Mesenteric fat pad (tissue), 1 donor: ENCODE measurements at regions not wholly inside any gene's neighbourhood (a gene's known extent, or its start where the extent isn't known, plus 50 kb on each side); places are given as distances from the start of the nearest gene placed in this dataset.
"Not testable (repeated sequence)": the region's sequence is repeated elsewhere in the genome, so short reads cannot be mapped to it uniquely, and the experiment has no call there.

Experiments used
- DNase-seq: peaks from one replicate; pipeline ENCODE4 v3.0.0-alpha.2; 2020; ENCODE audit warnings: low spot score
- donor health status: DM: yes; HTN: yes; CAD: no.

DNA sequence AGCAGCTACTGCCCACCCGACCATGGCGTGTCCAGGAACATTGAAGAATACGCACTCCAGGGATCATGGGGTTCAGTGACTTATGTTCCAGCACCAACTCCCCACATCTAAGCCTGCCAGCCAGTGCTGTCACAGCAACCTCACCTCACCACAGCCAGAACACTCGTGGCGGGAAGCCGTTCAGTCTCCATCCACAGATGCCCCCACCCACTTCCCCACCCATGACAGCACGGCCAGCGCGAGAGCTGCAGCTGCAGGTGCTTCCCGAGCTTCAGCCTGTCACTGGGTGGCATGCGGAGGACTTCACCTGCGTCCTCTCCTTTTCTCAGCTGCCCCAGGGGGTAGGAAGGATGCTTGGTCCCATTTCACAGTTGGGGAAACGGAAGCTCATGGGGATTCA, 50.3 kb downstream of the RBFOX3 start:
- no peak for DNase-seq

DNA sequence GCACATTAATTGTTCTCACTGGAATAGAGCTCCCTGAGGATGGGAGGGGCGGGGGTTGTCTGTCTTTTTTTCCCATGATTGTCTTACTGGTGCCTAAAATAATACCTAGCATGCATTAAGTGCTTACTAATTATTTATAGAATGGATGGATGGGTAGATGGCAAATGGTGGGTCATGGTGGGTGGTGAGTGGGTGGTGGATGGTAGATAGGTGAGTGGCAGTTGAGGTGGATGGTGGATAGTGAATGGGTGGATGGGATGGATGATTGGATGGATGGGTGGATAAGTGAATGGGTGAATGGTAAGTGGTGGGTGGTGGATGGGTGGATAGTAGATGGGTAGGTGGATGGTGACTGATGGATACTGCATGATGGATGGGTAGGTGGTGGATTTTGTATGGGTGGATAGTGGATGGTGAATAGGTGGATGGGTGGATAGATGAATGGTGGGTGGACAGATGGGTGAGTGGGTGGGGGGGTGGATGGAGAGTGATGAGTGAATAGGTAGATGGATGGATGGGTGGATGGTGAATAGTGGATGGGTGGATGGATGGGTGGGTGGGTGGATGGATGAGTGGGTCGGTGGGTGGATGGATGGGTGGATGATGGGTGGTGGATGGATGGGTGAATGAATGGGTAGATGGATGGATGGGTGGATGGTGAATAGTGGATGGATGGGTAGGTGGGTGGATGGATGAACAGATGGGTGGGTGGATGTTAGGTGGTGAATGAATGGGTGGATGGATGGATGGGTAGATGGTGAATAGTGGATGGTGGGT, 51.6 kb downstream of the RBFOX3 start:
- DNase-seq: no peak

DNA sequence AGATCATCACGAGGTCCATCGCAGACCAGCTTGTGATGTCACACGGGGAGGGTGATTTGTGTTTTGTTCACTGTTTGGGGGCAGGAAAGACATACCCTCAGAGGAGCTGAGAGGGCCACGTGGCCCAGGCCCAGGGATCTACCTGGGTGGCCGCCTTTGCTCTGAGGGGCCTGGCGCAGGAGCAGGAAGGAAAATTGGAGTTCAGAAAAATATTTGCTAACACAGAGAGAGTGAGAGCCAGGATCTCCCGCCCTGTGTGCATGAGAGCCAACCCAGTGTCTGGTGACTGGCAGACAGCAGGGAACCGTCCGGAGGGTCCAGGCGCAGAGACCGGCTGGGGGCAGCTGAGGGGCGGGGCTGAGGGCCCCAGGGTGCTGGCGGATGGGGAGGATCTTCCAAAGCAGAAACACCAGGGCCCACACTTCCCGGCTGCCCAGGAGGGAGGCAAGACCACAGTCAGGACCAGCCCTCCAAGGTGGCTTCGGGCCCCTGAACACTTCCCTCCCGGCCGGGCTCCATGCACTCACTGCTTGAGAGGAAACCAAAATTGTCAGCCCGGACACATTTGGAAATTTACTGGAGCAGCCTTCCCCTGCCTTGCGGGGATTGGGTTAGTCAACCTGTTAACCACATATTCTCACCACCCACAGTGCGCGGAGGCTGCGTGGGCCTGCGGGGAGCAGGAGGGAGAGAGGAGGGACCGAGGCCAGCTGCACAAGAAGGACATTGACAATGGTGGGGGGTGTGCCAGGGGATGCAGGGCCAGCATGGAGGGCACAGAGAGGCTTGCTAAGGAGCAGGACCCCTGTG, 52.6 kb downstream of the RBFOX3 start:
- no peak for DNase-seq

DNA sequence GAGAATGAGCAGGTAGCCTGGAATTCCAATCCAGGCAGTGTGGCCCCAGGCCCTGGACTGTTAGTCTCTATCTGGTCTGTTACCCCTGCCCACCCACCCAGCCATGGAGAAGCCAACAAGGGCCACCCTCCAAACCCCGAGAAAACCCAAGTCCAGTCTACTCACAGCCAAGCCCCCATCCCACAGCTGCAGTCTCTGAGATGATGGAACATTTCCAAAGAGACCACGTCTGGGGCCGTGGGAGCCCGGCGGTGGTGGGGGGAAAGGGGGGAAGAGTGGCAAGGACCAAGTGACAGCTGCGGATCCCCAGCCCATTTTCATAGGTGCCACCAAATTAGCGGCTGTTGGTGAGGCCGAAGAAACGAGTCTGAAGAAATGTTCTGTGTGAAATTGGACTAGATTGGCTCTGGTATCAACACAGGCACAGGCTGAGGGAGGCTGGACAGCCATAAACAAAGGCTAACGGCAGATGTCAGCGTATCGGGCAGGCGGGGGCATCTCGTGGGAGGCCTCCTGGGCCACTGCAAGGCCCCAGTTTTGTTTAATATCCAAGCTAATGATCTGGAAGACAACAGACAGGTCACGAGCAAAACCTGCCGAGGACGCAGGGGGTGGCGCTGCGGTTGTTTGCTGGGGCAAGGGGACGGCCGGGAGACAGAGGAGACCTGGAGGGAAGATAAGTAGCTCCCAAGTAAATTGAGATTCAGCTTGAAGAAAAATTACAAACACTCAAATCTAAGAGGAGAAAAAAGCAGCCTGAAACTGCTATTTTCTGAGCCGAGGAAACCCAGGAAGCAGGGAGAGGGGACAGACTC, 53.4 kb downstream of the RBFOX3 start:
- no peak for DNase-seq

DNA sequence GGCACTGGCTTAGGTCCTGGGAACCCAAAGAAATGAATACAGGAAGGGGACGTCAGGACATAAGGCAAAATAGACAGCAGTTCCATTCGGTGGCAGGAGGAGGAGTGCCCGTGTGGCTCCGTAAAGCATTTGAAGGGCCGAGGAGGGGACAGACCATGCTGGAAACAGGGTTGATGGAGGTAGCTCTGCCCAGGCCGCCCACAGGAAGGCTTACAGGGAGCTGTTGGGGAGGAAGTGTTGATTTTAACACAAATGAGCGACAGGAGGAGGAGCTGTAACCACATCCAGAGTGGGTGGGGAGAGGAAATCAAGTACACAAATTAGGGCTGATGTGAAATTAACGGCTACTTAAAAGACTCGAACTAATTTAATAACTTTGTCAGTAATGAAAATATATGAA, 54.6 kb downstream of the RBFOX3 start:
- DNase-seq: no peak

DNA sequence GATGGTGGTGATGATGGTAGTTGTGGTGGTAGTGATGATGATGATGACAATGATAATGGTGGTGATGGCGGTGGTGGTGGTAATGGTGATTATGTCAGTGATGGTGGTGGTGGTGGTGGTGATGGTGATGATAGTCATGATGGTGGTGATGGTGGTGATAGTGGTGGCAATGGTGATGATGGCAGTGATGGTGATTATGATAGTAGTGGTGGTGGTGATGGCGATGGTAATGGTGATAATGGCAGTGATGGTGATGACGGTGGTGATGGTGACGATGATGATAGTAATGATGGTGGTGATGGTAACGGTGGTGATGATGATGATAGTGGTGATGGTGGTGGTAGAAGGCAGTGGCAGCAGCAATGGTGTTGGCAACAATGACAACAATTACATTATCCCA, 55.3 kb downstream of the RBFOX3 start:
- DNase-seq: no peak

DNA sequence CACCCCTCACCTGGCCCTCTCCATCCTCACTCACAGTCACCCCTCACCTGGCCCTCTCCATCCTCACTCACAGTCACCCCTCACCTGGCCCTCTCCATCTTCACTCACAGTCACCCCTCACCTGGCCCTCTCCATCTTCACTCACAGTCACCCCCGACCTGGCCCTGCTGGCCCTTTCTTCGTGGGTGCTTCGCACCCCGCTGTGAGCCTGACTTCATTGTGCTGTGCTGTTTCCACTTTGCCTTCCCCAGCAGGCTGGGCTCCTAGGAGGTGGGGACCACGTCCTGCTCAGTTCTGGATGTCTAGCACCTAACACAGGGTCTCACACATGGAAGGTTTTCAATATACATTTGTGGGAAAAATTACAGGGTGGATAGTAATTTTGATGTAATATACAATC, 56.5 kb downstream of the RBFOX3 start:
- not testable (repeated sequence) for DNase-seq

DNA sequence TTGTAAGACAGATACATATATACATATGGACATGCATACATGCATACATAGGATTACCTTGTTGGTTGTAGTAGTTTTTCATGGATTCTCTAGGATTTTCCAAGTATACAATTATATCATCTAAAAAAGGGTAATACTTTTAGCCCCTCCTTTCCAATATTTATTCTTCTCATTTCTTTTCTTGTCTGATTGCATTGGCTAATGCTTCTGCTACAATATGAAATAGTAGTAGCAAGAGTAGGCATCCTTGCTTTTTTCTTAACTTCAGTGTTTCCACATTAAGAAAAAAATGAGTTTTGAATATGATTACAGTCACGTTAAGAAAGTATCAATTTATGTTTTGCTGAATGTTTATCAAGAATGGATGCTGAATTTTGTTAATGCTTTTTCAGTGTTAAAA, 58.0 kb downstream of the RBFOX3 start:
- no peak for DNase-seq

DNA sequence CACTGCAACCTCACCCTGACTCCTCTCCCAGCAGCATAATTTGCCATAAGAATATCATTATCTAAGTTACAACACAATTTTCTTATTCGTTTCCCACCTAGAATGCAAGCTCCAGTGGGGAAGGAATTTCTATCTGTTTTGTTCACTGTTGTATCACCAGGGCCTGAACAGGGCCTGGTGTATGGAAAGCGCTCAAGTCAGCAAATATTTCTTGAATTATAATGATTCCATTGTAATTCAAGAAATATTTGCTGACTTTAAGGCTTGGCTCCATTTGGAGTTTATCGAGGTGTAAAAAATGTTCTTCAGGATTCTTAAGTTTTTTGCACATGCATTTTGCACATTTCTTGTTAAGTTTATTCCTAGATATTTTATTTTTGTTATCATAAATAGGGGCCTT, 58.4 kb downstream of the RBFOX3 start:
- DNase-seq: no peak

DNA sequence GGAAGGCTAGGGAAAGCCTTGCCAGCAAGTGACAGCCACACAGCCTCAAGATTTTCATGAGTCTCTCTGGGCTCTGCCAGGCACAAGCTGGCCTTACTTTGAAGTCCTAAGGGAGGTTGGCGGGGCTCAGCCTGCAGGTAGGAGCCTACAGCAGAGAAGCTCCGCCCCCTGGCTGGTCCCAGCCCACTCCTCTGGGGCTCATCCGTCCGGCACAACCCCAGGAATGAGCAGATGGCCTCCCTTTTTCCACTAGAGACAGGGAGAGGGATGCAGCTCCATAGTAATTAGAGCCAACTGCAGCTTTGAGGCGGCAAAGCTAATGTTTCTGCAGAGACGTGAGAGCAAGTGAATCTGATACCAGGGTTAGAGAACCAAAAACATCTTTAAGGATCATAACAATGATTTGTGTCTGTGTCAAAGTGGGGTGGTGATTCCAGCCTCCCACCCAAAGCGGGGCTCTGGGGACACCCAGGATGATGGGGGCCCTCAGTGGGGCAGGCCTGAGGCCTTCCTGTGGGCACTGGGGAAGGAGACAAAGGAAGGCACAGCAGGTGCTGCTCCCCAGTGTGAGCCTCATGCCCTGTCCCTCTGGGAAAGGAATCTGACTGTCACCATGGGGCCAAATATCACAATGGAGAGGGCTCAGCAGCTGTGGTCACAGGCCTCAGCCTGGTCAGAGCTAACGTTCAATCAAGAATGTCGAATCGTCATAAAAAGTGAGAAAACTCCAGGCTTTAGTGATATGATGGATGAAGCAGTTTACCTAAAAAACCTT, 61.5 kb downstream of the RBFOX3 start:
- no peak for DNase-seq

DNA sequence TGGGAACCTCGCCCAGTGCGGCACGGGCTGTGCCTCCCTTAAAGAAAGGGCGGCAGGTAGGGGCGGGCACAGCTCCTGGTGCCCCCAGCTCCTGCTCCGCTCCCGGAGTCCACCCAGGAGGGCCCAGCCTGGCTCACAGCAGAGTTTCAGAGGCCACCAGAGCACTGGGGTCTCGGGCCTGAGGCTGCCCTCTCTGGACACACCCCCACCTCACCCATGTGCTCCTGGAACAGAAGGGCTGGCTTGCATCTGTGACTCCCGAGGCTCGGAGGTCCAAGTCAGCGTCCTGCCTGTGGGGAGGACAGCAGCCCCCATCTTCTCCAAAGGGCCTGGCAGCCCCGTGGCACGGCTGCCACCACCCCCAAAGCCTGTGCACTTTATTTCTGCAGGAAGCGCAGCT, 62.7 kb downstream of the RBFOX3 start:
- no peak for DNase-seq

DNA sequence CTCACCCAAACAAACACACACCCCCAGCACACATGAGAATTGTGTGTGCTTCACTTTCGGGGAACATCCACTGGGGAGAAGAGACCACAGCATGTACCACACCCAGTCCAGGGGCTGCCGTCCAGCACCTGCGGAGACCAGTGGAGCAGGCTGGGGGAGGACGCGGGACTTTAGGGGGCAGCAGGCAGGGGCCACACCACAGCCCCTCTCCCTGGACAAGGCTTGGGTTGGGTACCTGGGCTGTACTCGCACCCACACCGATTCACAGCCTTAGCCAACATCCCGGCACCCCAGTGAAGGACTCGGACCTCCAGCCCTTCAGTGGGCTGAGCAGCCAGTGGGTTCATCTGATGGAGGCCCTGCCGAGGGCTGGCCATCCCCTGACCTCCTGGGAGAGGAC, 63.3 kb downstream of the RBFOX3 start:
- no peak for DNase-seq

DNA sequence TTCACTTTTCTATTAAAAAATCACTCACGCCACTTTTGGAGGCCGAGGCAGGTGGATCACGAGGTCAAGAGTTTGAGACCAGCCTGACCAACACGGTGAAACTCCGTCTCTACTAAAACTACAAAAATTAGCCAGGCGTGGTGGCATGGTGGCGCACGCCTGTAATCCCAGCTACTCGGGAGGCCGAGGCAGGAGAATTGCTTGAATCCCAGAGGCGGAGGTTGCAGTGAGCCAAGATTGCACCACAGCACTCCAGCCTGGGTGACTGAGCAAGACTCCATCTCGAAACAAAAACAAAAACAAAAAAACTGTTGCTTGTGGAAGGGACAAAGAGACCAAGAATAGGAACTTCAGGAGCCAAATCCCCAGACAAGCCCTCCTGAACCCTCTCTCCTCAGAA, 63.7 kb downstream of the RBFOX3 start:
- DNase-seq: not testable (repeated sequence)

DNA sequence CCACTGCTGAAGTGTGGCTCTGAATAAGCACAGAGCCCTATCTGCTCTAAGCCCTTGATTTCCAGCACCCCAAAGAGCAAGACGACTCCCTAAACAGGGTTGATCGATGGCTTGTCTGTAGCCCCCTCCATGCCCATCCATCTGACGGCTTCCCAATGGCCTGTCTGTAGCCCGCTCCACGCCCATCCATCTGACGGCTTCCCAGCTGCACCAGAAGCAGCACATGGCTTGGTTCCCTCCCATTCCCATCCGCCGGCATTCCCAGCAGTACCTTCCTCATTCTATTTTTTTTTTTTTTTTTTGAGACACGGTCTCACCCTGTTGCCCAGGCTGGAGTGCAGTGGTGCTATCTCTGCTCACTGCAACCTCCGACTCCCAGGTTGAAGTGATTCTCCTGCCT, 64.5 kb downstream of the RBFOX3 start:
- DNase-seq: no peak

DNA sequence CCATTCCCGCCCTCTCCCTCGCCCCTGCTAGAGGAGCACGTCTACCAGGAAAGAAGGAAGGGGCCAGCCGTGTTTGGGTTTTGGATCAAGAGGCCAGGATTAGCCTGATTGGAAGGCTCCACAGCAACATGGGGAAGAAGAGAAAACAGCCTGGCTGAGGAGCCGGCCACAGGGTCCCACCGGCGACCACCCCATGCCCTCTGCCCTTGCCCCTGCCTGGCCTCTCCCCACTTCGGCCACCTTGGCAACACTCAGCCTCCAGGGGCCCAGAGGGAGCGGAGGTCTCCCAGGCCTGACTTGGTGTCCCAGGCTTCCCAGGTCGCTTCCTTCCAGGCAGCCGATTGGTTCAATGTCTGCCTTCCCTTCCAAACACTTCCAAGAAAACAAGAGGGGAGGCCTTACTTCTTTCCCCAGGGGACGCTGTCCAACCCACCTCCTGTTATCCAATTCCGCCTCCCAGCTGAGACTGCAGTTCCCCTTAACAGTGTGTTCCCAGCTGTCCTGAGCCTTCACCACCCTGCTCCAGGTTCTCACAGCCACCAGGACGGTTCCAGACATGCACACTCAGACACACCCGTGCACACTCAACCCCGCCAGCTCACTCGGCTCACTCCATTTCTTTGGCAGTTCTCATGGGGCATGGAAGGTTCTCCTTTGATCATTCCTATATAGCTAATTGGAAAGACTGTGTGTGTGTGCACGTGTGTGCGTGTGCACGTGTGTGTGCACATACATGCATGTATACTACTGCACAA, 65.4 kb downstream of the RBFOX3 start:
- no peak for DNase-seq

DNA sequence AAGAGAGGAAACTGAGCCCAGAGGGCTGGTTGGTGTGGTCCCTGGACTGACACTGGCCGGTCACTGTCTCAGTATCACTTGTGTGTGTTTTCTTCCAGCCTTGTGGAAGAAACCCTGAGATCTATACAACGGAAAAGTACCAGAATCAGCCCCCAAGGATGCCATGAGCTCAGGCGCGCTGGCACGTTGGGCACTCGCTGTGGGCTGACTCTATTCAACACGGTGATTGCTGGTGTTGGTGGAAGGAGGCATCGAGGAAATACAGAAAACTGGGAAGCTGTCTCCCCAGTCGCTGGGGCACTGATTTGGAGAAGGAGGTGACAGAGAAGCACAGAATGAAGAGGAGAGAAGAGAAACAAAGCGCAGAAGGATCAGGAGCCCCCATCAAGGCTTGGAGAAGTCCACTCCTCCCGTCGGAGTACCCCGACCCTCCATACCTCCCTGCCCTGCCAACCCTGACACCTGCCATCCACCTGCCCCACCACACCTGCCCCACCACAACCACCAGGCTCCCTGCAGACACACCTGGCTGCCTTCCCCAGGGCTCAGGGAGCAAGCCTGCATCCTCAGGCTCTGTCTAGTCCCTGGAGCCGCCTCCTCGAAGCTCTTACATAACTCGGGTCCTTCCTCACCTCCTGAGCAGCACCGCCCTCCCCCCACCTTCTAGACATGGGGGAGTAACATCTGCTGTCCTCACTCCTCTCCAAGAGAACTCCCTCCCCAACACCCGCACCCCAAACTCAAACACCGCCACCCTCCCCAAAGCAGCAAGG, 66.5 kb downstream of the RBFOX3 start:
- no peak for DNase-seq

DNA sequence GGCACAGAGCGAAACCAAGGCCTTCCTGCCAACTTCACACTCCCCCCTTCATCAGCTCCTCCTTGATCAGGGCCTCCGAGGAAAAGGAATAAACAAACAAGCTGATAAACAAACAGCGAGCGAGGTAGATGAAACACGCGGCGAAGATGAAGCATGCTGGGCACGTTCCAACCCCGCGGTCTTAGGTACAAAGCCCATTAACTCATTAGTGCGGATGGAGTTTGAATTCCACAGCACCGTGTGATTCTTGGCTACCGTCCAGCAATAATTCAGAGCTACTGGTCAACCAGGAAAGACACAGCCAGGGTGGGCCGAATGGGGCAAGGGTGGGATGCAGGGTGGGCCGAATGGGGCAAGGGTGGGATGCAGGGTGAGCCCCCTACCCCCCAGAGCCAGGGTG, 67.3 kb downstream of the RBFOX3 start:
- no peak for DNase-seq

DNA sequence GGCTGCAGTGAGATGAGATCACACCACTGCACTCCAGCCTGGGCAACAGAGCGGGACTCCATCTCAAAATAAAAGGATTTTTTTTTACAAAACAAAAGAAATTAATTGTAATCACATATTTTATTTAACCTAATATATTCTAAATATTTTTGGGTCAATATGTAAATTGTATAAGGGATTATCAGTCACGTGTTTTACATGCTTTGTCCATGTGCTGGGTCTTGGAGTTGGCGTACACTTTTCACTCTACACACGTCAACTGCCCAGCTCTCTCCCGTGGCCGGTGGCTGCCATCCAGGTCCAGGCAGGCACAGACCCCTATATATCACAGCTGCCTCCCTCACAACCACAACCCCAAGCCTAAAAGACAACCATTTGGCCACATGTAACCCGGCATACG, 68.1 kb downstream of the RBFOX3 start:
- no peak for DNase-seq

DNA sequence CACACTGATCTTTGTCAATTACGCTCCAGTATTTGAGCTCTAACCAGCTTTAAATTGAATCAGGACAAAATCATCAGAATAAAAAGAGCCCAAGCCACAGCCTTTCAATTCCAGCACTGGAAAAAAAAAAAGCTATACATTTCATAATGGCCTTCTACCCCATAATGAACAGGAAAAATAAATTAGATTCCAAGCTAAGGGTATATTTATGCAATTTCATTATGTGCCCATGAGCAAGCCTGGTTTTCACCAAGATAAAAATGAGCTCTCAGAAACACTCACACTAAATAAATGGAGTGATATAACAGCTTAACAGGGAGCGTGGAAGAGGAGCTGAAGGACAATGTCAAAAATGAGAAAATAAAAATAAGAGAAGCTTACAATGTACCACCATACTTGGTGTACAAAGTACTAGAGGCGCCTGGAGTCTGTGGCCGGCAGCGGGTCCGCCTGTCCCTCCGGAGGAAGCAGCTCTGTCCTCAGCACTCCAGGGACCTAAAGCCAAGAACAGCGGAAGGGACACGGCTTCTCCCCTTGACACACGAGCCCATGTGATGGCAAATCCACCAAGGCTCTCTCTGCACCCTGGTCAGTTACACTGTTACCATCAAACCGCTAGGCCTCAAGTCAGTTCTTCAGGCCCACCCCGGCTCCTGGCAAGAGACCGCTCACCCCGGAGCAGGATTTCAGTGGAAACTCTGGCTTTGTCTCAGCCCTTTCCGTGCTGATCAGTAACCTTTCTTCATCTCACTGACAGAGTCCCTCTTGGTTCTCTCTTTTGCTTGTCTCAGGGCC, 69.6 kb downstream of the RBFOX3 start:
- DNase-seq: no peak
